GM23338 (cell line): ENCODE measurements at regions not wholly inside any gene's neighbourhood (a gene's known extent, or its start where the extent isn't known, plus 50 kb on each side); places are given as distances from the start of the nearest gene placed in this dataset.

Experiments
- ATAC-seq: fragments of 200-7000 bp; cut with Tn5 transposase; 3 replicates; pipeline ENCODE4 v1.9.1; 2020
- DNase-seq: peaks from one replicate; pipeline ENCODE4 v3.0.0-alpha.2; 2015; ENCODE audit warnings: low spot score
- H2AFZ ChIP-seq: fragments of 200-600 bp; sonication (generic); 2 replicates; pipeline ENCODE4 v1.8.0; 2016; ENCODE audit warnings: antibody characterized with exemption, mild to moderate bottlenecking, moderate library complexity
- H3F3A ChIP-seq: fragments of 200-600 bp; sonication (generic); replicated peaks from 2 replicates; pipeline ENCODE4 v1.8.0; 2017; ENCODE audit warnings: antibody characterized with exemption, mixed run types, low read depth
- H3K27ac ChIP-seq: fragments of 200-600 bp; sonication (generic); 2 replicates; pipeline ENCODE4 v1.6.1; 2016; ENCODE audit warnings: low read depth
- H3K27me3 ChIP-seq: fragments of 200-600 bp; sonication (generic); 2 replicates; pipeline ENCODE4 v1.8.0; 2016; ENCODE audit warnings: mild to moderate bottlenecking, mixed run types, moderate library complexity; ENCODE audit not compliant: insufficient read depth
- H3K36me3 ChIP-seq: fragments of 200-600 bp; sonication (generic); 2 replicates; pipeline ENCODE4 v1.8.0; 2016; ENCODE audit warnings: mild to moderate bottlenecking; ENCODE audit not compliant: insufficient read depth
- H3K4me1 ChIP-seq: fragments of 200-600 bp; sonication (generic); 2 replicates; pipeline ENCODE4 v1.8.0; 2016; ENCODE audit warnings: mild to moderate bottlenecking, moderate library complexity; ENCODE audit not compliant: insufficient read depth
- H3K4me2 ChIP-seq: fragments of 200-600 bp; sonication (generic); 2 replicates; pipeline ENCODE4 v1.7.1; 2017; ENCODE audit warnings: mixed run types
- H3K4me3 ChIP-seq: fragments of 200-600 bp; sonication (generic); 2 replicates; pipeline ENCODE4 v1.6.1; 2016; ENCODE audit warnings: mixed run types
- H3K79me2 ChIP-seq: fragments of 200-600 bp; sonication (generic); replicated peaks from 2 replicates; pipeline ENCODE4 v1.8.0; 2017; ENCODE audit warnings: mild to moderate bottlenecking; ENCODE audit not compliant: insufficient read depth
- H3K9me2 ChIP-seq: fragments of 200-600 bp; sonication (generic); 2 replicates; pipeline ENCODE4 v1.8.0; 2017; ENCODE audit not compliant: insufficient read depth
- H4K20me1 ChIP-seq: fragments of 200-600 bp; sonication (generic); replicated peaks from 2 replicates; pipeline ENCODE4 v1.8.0; 2017; ENCODE audit warnings: mild to moderate bottlenecking; ENCODE audit not compliant: insufficient read depth
- H3K27ac Mint-ChIP-seq: 2 replicates; pipeline ENCODE4 v1.8.0; 2020; ENCODE audit warnings: inconsistent platforms, mild to moderate bottlenecking, moderate library complexity, mixed read lengths
- H3K27me3 Mint-ChIP-seq: 3 replicates; pipeline ENCODE4 v1.8.0; 2022; ENCODE audit warnings: low read depth, mild to moderate bottlenecking, moderate library complexity, mixed read lengths, inconsistent platforms; ENCODE audit not compliant: insufficient read depth, poor library complexity
- H3K36me3 Mint-ChIP-seq: 3 replicates; pipeline ENCODE4 v1.8.0; 2021; ENCODE audit warnings: low read depth, mild to moderate bottlenecking, inconsistent platforms, moderate library complexity, mixed read lengths
- H3K4me1 Mint-ChIP-seq: 3 replicates; pipeline ENCODE4 v1.8.0; 2020; ENCODE audit warnings: mild to moderate bottlenecking, inconsistent platforms, mixed read lengths
- H3K4me3 Mint-ChIP-seq: 3 replicates; pipeline ENCODE4 v1.8.0; 2021; ENCODE audit warnings: moderate library complexity, mild to moderate bottlenecking, inconsistent platforms, mixed read lengths
- H3K9me3 Mint-ChIP-seq: 3 replicates; pipeline ENCODE4 v1.8.0; 2020; ENCODE audit warnings: moderate library complexity, mild to moderate bottlenecking, inconsistent platforms, mixed read lengths
- CTCF ChIP-seq, 2 experiments: fragments of 200-600 bp in 1 of 2; sonication (generic) in 1 of 2; conservative IDR thresholded peaks; 2 replicates each; pipeline versions ENCODE4 v1.5.1 to v1.6.1; 2016 to 2017; ENCODE audit warnings: antibody characterized with exemption in 2 of 2, low read depth in 2 of 2, mild to moderate bottlenecking in 2 of 2, moderate library complexity in 1 of 2
- ETS1 ChIP-seq: IDR thresholded peaks from 2 replicates; pipeline ENCODE4 v1.6.1; 2016; ENCODE audit warnings: antibody characterized with exemption
- EZH2 ChIP-seq: fragments of 200-600 bp; sonication (generic); IDR thresholded peaks from one replicate; pipeline ENCODE4 v1.8.0; 2017; ENCODE audit warnings: antibody characterized with exemption, mild to moderate bottlenecking, low read depth; ENCODE audit not compliant: unreplicated experiment
- EZH2phosphoT487 ChIP-seq: fragments of 200-600 bp; sonication (generic); IDR thresholded peaks from one replicate; pipeline ENCODE4 v1.8.1; 2018; ENCODE audit warnings: antibody characterized with exemption; ENCODE audit not compliant: unreplicated experiment
- JUNB ChIP-seq: IDR thresholded peaks from one replicate; pipeline ENCODE4 v1.6.1; 2016; ENCODE audit warnings: antibody characterized with exemption; ENCODE audit not compliant: unreplicated experiment
- NANOG ChIP-seq: IDR thresholded peaks from 2 replicates; pipeline ENCODE4 v1.6.1; 2016; ENCODE audit warnings: antibody characterized with exemption, borderline replicate concordance
- POLR2AphosphoS5 ChIP-seq: IDR thresholded peaks from 2 replicates; pipeline ENCODE4 v1.6.1; 2016; ENCODE audit warnings: antibody characterized with exemption, low read depth
- REST ChIP-seq: IDR thresholded peaks from one replicate; pipeline ENCODE4 v1.6.1; 2018; ENCODE audit warnings: antibody characterized with exemption; ENCODE audit not compliant: unreplicated experiment
- STAT1 ChIP-seq: IDR thresholded peaks from one replicate; pipeline ENCODE4 v1.6.1; 2016; ENCODE audit warnings: antibody characterized with exemption; ENCODE audit not compliant: unreplicated experiment
- ZNF114 ChIP-seq: fragments of 250-450 bp; sonication (Bioruptor Pico); IDR thresholded peaks from 2 replicates; pipeline ENCODE4 v1.5.0; 2020; ENCODE audit warnings: mild to moderate bottlenecking, moderate library complexity
- ZNF331 ChIP-seq: fragments of 250-450 bp; sonication (Bioruptor Pico); IDR thresholded peaks from 2 replicates; pipeline ENCODE4 v1.5.0; 2020; ENCODE audit warnings: low read depth, mild to moderate bottlenecking, moderate library complexity

- Histone ChIP-seq H3K27ac (no peak overlapping the region), H3K4me1 (0 out of 2 replicates have a peak, but pooled peaks cover 4% of the 10 kb centered on the region), H3F3A (no peaks in the 10 kb centered on the region), H3K36me3 (no peaks in the 10 kb centered on the region), H2AFZ (peak overlapping the region; percentile 80; the same call in 1 of the 2 replicates), H3K9me2 (0 out of 2 replicates have a peak, but pooled peaks cover 3% of the 10 kb centered on the region), H3K4me2 (no peak overlapping the region), H4K20me1 (no peaks in the 10 kb centered on the region), H3K27me3 (no peaks in the 10 kb centered on the region), H3K79me2 (no peaks in the 10 kb centered on the region), H3K4me3 (no peak overlapping the region)
- Mint-ChIP-seq H3K9me3 (no peaks in the 10 kb centered on the region; the same call in 2 of the 3 replicates), H3K4me1 (peaks cover 9% of the 10 kb centered on the region; the same call in 1 of the 3 replicates), H3K4me3 (no peak overlapping the region), H3K27me3 (no peaks in the 10 kb centered on the region), H3K27ac (peak overlapping the region; percentile 58; the same call in 1 of the 2 replicates), H3K36me3 (no peaks in the 10 kb centered on the region)
- ATAC-seq (no peak), DNase-seq (no peak)
- no peak for TF ChIP-seq REST
- TF ChIP-seq POLR2AphosphoS5 = no peak
- TF ChIP-seq STAT1 = no peak
- TF ChIP-seq EZH2 = no peak
- TF ChIP-seq JUNB = no peak
- no peak for TF ChIP-seq ZNF331
- TF ChIP-seq NANOG = no peak
- no peak for TF ChIP-seq ETS1
- no peak for TF ChIP-seq CTCF (conservative IDR thresholded peaks at IDR 0.05; ENCODE audit: low read depth in 2 of 2)
- no peak for TF ChIP-seq ZNF114 (CRISPR knock-in tag)
- TF ChIP-seq EZH2phosphoT487 = no peak
Observed at GRCh38 chr19:32018014-32018413, 327.4 kb upstream of the ZNF507 start.
